HG03060 (cell line): ENCODE measurements at regions not wholly inside any gene's neighbourhood (a gene's known extent, or its start where the extent isn't known, plus 50 kb on each side); places are given as distances from the start of the nearest gene placed in this dataset.

Experiments used
- ATAC-seq: cut with Tn5 transposase; IDR thresholded peaks from one replicate; pipeline ENCODE4 v1.9.1; 2021; ENCODE audit warnings: low read depth, moderate number of reproducible peaks; ENCODE audit not compliant: unreplicated experiment

- no peak for ATAC-seq
Measured at GRCh38 chr4:153940916-153941315, 152.0 kb upstream of the SFRP2 start.

GRCh38 chr4:153939570-153939969, 150.7 kb upstream of the SFRP2 start:
- ATAC-seq = no peak

- ATAC-seq = no peak
Measured at GRCh38 chr4:153938994-153939393, 150.1 kb upstream of the SFRP2 start.

GRCh38 chr4:153937289-153937688, 148.4 kb upstream of the SFRP2 start:
- ATAC-seq = no peak

GRCh38 chr4:153936121-153936520, 147.2 kb upstream of the SFRP2 start:
- no peak for ATAC-seq

GRCh38 chr4:153934688-153935017, 145.8 kb upstream of the SFRP2 start:
- ATAC-seq = no peak

GRCh38 chr4:153933915-153934687, 145.2 kb upstream of the SFRP2 start:
- ATAC-seq = no peak

GRCh38 chr4:153931804-153932203, 142.9 kb upstream of the SFRP2 start:
- no peak for ATAC-seq

- ATAC-seq = no peak
Measured at GRCh38 chr4:153929675-153930074, 140.8 kb upstream of the SFRP2 start.

- no peak for ATAC-seq
Measured at GRCh38 chr4:153927451-153927850, 138.6 kb upstream of the SFRP2 start.

GRCh38 chr4:153922148-153922547, 133.3 kb upstream of the SFRP2 start:
- no peak for ATAC-seq

GRCh38 chr4:153919667-153920066, 130.8 kb upstream of the SFRP2 start:
- no peak for ATAC-seq

- ATAC-seq = peak; percentile 96
Measured at GRCh38 chr4:153916273-153916755, 127.4 kb upstream of the SFRP2 start.

- ATAC-seq = no peak
Measured at GRCh38 chr4:153912301-153912700, 123.4 kb upstream of the SFRP2 start.

- no peak for ATAC-seq
Measured at GRCh38 chr4:153909672-153910071, 120.8 kb upstream of the SFRP2 start.

GRCh38 chr4:153906231-153906630, 117.3 kb upstream of the SFRP2 start:
- ATAC-seq = no peak

GRCh38 chr4:153905231-153905630, 116.3 kb upstream of the SFRP2 start:
- ATAC-seq = no peak

GRCh38 chr4:153904011-153904410, 115.1 kb upstream of the SFRP2 start:
- ATAC-seq = no peak

GRCh38 chr4:153901220-153901619, 112.3 kb upstream of the SFRP2 start:
- no peak for ATAC-seq

- ATAC-seq = no peak
Measured at GRCh38 chr4:153900426-153900825, 111.5 kb upstream of the SFRP2 start.

- no peak for ATAC-seq
Measured at GRCh38 chr4:153890761-153891160, 101.9 kb upstream of the SFRP2 start.

- no peak for ATAC-seq
Measured at GRCh38 chr4:153887217-153887616, 98.3 kb upstream of the SFRP2 start.

- no peak for ATAC-seq
Measured at GRCh38 chr4:153884325-153884724, 95.4 kb upstream of the SFRP2 start.
